ENCODE measurements at regions not wholly inside any gene's neighbourhood (a gene's known extent, or its start where the extent isn't known, plus 50 kb on each side); places are given as distances from the start of the nearest gene placed in this dataset.

DNA sequence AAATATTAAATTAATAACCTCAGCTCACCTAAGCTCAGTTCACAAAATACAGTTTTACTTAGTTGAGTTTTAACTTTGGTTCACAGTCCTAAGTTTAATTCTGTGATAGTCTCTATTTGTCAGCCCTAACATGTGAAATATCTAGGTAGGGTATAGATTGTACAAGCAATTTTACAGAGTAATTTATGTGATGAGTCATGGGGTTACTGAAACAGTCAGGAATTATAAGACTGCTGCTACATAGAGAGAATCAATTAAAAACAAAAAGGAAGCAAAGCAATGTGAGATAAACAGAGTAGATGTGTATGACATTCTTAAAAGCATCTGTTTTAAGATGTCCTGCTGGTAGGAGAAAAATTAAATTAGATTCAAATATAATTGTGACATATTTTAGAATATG lies 1018.2 kb upstream of the KCND2 start:
- TF ChIP-seq, protein P1, sequence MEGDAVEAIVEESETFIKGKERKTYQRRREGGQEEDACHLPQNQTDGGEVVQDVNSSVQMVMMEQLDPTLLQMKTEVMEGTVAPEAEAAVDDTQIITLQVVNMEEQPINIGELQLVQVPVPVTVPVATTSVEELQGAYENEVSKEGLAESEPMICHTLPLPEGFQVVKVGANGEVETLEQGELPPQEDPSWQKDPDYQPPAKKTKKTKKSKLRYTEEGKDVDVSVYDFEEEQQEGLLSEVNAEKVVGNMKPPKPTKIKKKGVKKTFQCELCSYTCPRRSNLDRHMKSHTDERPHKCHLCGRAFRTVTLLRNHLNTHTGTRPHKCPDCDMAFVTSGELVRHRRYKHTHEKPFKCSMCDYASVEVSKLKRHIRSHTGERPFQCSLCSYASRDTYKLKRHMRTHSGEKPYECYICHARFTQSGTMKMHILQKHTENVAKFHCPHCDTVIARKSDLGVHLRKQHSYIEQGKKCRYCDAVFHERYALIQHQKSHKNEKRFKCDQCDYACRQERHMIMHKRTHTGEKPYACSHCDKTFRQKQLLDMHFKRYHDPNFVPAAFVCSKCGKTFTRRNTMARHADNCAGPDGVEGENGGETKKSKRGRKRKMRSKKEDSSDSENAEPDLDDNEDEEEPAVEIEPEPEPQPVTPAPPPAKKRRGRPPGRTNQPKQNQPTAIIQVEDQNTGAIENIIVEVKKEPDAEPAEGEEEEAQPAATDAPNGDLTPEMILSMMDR (IDR thresholded peaks at IDR 0.05): no peak
- no peak for TF ChIP-seq POLR2A (IDR thresholded peaks at IDR 0.05)

All from vagina (tissue), 2 donors.